Breast epithelium (tissue), 4 donors: ENCODE measurements at regions not wholly inside any gene's neighbourhood (a gene's known extent, or its start where the extent isn't known, plus 50 kb on each side); places are given as distances from the start of the nearest gene placed in this dataset.

Experiments
- DNase-seq, 2 donors: peaks; one replicate each; pipeline ENCODE4 v3.0.0-alpha.2; 2019; ENCODE audit warnings: low spot score in 2 of 2
- H3K27ac ChIP-seq, 2 donors: fragments of 200-600 bp; sonication (generic) in 1 of 2; one replicate each; pipeline ENCODE4 v1.5.1; 2016 to 2019; ENCODE audit warnings: mild to moderate bottlenecking in 1 of 2
- H3K27me3 ChIP-seq, 2 donors: fragments of 200-600 bp; sonication (generic) in 1 of 2; one replicate each; pipeline versions ENCODE4 v1.5.1 to v1.6.0; 2017 to 2019; ENCODE audit warnings: control low read depth in 1 of 2, mild to moderate bottlenecking in 1 of 2
- H3K36me3 ChIP-seq: fragments of 200-600 bp; one replicate; pipeline ENCODE4 v1.5.1; 2019
- H3K4me1 ChIP-seq, 2 donors: fragments of 200-600 bp; sonication (generic); one replicate each; pipeline ENCODE4 v1.5.1; 2016 to 2019; ENCODE audit warnings: control low read depth in 1 of 2
- H3K4me3 ChIP-seq, 3 donors: fragments of 200-600 bp; sonication (generic); 1 replicate in 2 of 3; 2 replicates in 1 of 3; pipeline ENCODE4 v1.5.1; 2016 to 2019; ENCODE audit warnings: mild to moderate bottlenecking in 3 of 3, moderate library complexity in 2 of 3
- H3K9me3 ChIP-seq, 2 donors: fragments of 200-600 bp; sonication (generic) in 1 of 2; one replicate each; pipeline ENCODE4 v1.5.1; 2016 to 2019; ENCODE audit warnings: control low read depth in 1 of 2
- POLR2A ChIP-seq: fragments of 450-650 bp; IDR thresholded peaks from one replicate; pipeline ENCODE4 v1.6.1; 2016; ENCODE audit warnings: antibody characterized with exemption, mild to moderate bottlenecking, moderate library complexity
- POLR2AphosphoS5 ChIP-seq, 3 donors: sonication (generic); formaldehyde crosslinking; IDR thresholded peaks; one replicate each; pipeline ENCODE4 v1.6.1; 2017; ENCODE audit warnings: antibody characterized with exemption in 3 of 3
- intact Hi-C: fragments of 100-400 bp; cut with DNase I; formaldehyde crosslinking; loops from one replicate; pipeline ENCODE4 v1.15.1; 2023; ENCODE audit warnings: low total_unique reads
- TF ChIP-seq, protein P1 (sequence below), 3 donors: fragments of 450-650 bp; IDR thresholded peaks; one replicate each; pipeline ENCODE4 v1.5.1; 2016 to 2017; ENCODE audit warnings: antibody characterized with exemption in 3 of 3, mild to moderate bottlenecking in 3 of 3, moderate library complexity in 3 of 3

DNA sequence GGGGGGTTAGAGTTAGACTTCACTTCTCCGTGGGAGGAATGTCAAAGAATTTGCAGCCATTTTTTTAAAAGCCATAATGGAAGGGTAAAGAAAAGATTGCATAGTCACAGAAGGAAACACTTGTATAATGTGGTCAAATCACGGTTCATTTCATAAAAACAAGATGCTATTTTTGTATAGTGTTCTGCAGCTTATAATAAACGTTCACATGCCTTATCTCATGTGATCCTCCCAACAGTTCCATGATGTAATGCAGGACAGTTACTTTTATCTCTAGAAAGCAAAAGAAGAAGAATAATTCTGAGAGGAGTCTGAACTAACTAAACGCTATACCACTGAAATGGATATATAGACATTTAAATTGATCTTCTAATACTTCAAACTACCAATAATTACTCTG lies 71.3 kb upstream of the CAMK2D start:
- Histone ChIP-seq H3K36me3 (no peaks in the 10 kb centered on the region), H3K27ac (no peak overlapping the region), H3K4me3 (no peak overlapping the region), H3K4me1 (no peaks in the 10 kb centered on the region), H3K27me3 (no peaks in the 10 kb centered on the region), H3K9me3 (no peaks in the 10 kb centered on the region)
- no peak for DNase-seq
- TF ChIP-seq, protein P1, sequence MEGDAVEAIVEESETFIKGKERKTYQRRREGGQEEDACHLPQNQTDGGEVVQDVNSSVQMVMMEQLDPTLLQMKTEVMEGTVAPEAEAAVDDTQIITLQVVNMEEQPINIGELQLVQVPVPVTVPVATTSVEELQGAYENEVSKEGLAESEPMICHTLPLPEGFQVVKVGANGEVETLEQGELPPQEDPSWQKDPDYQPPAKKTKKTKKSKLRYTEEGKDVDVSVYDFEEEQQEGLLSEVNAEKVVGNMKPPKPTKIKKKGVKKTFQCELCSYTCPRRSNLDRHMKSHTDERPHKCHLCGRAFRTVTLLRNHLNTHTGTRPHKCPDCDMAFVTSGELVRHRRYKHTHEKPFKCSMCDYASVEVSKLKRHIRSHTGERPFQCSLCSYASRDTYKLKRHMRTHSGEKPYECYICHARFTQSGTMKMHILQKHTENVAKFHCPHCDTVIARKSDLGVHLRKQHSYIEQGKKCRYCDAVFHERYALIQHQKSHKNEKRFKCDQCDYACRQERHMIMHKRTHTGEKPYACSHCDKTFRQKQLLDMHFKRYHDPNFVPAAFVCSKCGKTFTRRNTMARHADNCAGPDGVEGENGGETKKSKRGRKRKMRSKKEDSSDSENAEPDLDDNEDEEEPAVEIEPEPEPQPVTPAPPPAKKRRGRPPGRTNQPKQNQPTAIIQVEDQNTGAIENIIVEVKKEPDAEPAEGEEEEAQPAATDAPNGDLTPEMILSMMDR (IDR thresholded peaks at IDR 0.05) = no peak
- TF ChIP-seq POLR2AphosphoS5 (IDR thresholded peaks at IDR 0.05) (no peak), POLR2A (no peak)
- intact Hi-C loops = loop anchor here (5.0 kb wide), 1 partner anchor 239 kb away; no protein-coding TSS in a partner anchor

DNA sequence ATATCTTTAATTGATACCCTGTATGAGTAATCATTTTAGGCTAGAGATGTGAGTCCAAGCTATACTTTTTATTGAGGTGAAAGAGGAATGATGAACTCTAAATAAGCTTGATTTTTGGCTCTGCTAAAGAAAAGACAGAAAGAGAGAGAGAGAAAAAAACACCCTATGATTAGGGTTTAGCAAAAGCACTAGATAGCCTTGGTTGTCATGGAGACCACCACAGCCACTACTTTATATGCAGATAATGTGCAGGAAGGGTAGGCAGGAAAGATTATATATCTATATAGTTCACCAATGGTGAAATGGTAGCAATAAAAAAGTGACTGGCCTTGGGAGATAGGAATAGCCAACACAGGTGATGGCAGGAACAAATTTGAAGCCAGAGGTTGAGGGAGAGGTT lies 69.9 kb upstream of the CAMK2D start:
- Histone ChIP-seq H3K27me3 (no peaks in the 10 kb centered on the region), H3K9me3 (no peaks in the 10 kb centered on the region), H3K4me3 (no peak overlapping the region), H3K27ac (no peak overlapping the region), H3K4me1 (no peaks in the 10 kb centered on the region), H3K36me3 (no peaks in the 10 kb centered on the region)
- intact Hi-C loops = loop anchor here (5.0 kb wide), 1 partner anchor 241 kb away; no protein-coding TSS in a partner anchor
- TF ChIP-seq POLR2A (no peak), POLR2AphosphoS5 (IDR thresholded peaks at IDR 0.05) (no peak)
- TF ChIP-seq, protein P1 (IDR thresholded peaks at IDR 0.05) = no peak
- no peak for DNase-seq

DNA sequence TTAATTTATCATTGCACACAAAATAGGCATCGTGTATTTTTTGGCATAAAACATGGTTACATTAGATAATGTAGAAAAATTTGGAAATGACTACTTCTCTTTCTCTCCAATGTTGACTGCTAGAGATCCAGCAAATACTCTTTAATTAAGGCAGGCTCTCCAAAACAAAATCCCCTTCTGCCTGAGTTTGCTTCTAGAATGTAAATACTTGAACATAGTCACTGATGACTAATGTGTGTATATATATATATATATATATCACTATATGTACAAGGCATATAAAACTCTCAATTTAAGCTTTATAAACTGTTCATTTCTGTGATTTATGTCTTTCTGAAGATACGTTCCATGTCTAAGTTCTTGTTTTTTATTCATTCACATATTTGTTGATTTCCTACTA lies 67.2 kb upstream of the CAMK2D start:
- TF ChIP-seq POLR2AphosphoS5 (IDR thresholded peaks at IDR 0.05) (no peak), POLR2A (no peak)
- TF ChIP-seq, protein P1 (IDR thresholded peaks at IDR 0.05) = no peak
- H3K4me3 ChIP-seq = no peak overlapping the region
- DNase-seq = no peak
- no peaks in the 10 kb centered on the region for H3K36me3 ChIP-seq
- H3K4me1 ChIP-seq = no peaks in the 10 kb centered on the region
- no peak overlapping the region for H3K27ac ChIP-seq
- no peaks in the 10 kb centered on the region for H3K9me3 ChIP-seq
- intact Hi-C loops = no loop called here
- H3K27me3 ChIP-seq = no peaks in the 10 kb centered on the region

DNA sequence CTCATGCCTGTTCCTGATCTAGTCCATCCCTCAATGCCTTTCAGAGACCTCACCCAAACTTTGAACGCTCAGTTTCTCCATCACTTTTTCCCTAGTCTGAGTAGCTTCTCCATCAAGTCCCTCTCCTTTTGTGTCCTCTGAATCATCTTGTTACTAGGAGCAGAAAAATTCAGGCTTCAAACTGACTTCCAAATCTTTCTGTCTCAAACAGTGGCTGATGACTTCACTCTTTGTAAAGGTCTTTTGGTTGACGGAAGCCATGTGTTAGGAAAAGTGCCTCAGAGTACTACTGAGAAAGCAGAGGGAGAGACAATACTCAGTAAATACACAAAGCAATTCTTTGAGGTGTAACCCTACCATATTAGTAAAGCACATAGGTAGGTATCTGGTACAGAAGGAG lies 65.7 kb upstream of the CAMK2D start:
- Histone ChIP-seq H3K27ac (no peak overlapping the region), H3K9me3 (no peaks in the 10 kb centered on the region), H3K36me3 (no peaks in the 10 kb centered on the region), H3K4me1 (no peaks in the 10 kb centered on the region), H3K27me3 (no peaks in the 10 kb centered on the region), H3K4me3 (no peak overlapping the region)
- intact Hi-C loops = no loop called here
- no peak for DNase-seq
- TF ChIP-seq POLR2A = no peak
- TF ChIP-seq, protein P1 (IDR thresholded peaks at IDR 0.05) = no peak
- TF ChIP-seq POLR2AphosphoS5 (IDR thresholded peaks at IDR 0.05) = no peak

DNA sequence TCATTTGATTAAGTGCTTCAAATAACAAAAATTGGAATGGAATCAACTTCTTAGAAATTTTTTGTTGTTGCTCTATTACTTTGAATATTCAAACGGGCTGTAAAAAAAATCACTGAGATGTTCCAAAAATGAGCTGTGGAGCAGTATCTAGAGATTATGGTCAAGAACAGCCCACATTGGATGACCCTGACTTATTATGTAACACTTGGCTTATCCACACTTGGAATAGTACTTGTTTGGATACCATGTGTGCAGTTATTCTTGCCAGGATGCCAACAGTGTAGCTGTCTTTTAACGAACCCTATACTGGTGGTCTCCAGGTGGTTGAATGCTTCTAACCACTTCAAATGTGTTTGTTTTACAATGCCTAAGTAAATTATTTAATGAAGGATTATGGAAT lies 64.9 kb upstream of the CAMK2D start:
- no peak for DNase-seq
- TF ChIP-seq POLR2AphosphoS5 (IDR thresholded peaks at IDR 0.05) = no peak
- TF ChIP-seq, protein P1 (IDR thresholded peaks at IDR 0.05) = no peak
- TF ChIP-seq POLR2A = no peak
- Histone ChIP-seq H3K4me1 (no peaks in the 10 kb centered on the region), H3K27ac (no peak overlapping the region), H3K36me3 (no peaks in the 10 kb centered on the region), H3K27me3 (no peaks in the 10 kb centered on the region), H3K4me3 (no peak overlapping the region), H3K9me3 (no peaks in the 10 kb centered on the region)
- intact Hi-C loops = no loop called here
